Left ventricle myocardium inferior (tissue), 1 donor: ENCODE measurements at regions not wholly inside any gene's neighbourhood (a gene's known extent, or its start where the extent isn't known, plus 50 kb on each side); places are given as distances from the start of the nearest gene placed in this dataset.

Source experiments
- DNase-seq: peaks from one replicate; pipeline ENCODE4 v3.0.0-alpha.2; 2020
- H3K27ac ChIP-seq: fragments of 200-600 bp; replicated peaks from 2 replicates; pipeline ENCODE4 v1.8.0; 2021
- H3K27me3 ChIP-seq: fragments of 200-600 bp; 2 replicates; pipeline ENCODE4 v1.8.0; 2021; ENCODE audit warnings: low read depth
- H3K36me3 ChIP-seq: fragments of 200-600 bp; 2 replicates; pipeline ENCODE4 v1.8.0; 2021
- H3K4me1 ChIP-seq: fragments of 200-600 bp; 2 replicates; pipeline ENCODE4 v1.8.0; 2021
- H3K4me3 ChIP-seq: fragments of 200-600 bp; 2 replicates; pipeline ENCODE4 v1.8.0; 2021; ENCODE audit warnings: mild to moderate bottlenecking, moderate library complexity
- H3K9me3 ChIP-seq: fragments of 200-600 bp; replicated peaks from 2 replicates; pipeline ENCODE4 v1.8.0; 2021
- intact Hi-C: fragments of 100-400 bp; cut with micrococcal nuclease; formaldehyde crosslinking; loops from one replicate; pipeline ENCODE4 v1.11.0; 2022
- TF ChIP-seq, protein P1 (sequence below): fragments of 200-600 bp; IDR thresholded peaks from 2 replicates; pipeline ENCODE4 v1.8.0; 2021; ENCODE audit warnings: antibody characterized with exemption, mild to moderate bottlenecking, borderline replicate concordance
- donor health status: DM: no; HTN: yes; CAD: no; lungs with severe emphysema.

DNA sequence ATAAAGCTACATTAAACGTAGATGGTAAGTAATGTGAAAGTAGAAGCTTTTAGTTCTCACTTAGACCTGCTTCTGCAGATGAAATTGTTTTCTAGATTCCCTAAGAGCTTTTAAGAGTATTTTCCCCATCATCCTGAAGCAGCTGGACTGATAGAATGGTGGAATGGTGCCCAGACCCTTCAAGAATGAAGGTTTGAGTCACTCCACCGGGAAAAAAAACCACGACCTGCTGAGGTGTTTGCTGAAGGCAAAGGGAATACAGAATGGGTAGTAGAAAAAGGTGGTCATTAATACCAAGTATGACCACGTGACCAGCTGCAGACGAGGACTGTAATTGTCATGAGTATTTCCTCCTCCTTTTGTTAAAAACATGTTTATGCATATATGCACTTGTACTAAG, 79.2 kb upstream of the PTPRZ1 start:
- Histone ChIP-seq H3K36me3 (no peaks in the 10 kb centered on the region), H3K4me3 (no peak overlapping the region), H3K27ac (no peak overlapping the region), H3K27me3 (no peaks in the 10 kb centered on the region), H3K9me3 (no peaks in the 10 kb centered on the region), H3K4me1 (no peaks in the 10 kb centered on the region)
- DNase-seq, result no peak
- intact Hi-C loops, result no loop called here
- TF ChIP-seq, protein P1, sequence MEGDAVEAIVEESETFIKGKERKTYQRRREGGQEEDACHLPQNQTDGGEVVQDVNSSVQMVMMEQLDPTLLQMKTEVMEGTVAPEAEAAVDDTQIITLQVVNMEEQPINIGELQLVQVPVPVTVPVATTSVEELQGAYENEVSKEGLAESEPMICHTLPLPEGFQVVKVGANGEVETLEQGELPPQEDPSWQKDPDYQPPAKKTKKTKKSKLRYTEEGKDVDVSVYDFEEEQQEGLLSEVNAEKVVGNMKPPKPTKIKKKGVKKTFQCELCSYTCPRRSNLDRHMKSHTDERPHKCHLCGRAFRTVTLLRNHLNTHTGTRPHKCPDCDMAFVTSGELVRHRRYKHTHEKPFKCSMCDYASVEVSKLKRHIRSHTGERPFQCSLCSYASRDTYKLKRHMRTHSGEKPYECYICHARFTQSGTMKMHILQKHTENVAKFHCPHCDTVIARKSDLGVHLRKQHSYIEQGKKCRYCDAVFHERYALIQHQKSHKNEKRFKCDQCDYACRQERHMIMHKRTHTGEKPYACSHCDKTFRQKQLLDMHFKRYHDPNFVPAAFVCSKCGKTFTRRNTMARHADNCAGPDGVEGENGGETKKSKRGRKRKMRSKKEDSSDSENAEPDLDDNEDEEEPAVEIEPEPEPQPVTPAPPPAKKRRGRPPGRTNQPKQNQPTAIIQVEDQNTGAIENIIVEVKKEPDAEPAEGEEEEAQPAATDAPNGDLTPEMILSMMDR, result no peak

DNA sequence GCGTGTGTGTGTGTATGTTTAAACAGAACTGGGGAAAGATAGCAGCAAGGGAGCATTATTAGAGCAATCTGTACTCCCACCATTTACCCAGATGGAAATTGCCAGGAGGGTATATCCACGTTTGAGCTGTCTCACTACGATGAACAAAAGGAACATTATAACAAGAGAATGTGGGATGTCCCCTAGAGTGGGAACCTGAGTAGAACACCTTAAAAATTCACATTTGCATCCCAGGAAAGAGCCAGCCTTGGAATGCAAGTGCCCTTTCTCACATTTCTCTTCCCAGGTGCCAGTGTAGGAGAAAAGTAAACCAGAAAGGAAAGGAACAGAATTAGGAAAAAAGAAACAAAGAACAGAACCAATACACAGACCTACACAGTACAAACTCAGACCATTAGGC, 95.3 kb upstream of the PTPRZ1 start:
- H3K4me3 ChIP-seq, result no peak overlapping the region
- intact Hi-C loops, result no loop called here
- no peak overlapping the region for H3K27ac ChIP-seq
- no peaks in the 10 kb centered on the region for H3K27me3 ChIP-seq
- H3K4me1 ChIP-seq, result no peaks in the 10 kb centered on the region
- no peaks in the 10 kb centered on the region for H3K36me3 ChIP-seq
- no peak for DNase-seq
- TF ChIP-seq, protein P1, result no peak
- no peaks in the 10 kb centered on the region for H3K9me3 ChIP-seq

DNA sequence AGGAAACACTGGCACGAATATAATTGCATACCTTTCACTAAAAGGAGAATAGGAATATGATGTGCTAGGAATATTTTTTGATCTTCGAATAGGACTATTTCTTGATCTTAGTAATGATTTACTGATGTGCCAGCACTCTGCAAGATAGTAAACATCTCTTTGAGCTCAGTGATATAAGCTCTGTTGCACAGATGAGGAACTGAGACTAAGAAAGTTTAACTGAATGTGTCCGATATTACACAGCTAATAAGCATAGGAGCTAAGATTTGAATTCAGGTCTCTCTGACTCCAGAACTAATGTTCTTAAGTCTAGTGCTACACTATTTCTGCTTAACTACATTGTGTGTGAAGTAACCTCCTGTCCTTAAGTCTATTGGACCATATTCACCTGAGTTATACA, 98.4 kb upstream of the PTPRZ1 start:
- intact Hi-C loops, result no loop called here

DNA sequence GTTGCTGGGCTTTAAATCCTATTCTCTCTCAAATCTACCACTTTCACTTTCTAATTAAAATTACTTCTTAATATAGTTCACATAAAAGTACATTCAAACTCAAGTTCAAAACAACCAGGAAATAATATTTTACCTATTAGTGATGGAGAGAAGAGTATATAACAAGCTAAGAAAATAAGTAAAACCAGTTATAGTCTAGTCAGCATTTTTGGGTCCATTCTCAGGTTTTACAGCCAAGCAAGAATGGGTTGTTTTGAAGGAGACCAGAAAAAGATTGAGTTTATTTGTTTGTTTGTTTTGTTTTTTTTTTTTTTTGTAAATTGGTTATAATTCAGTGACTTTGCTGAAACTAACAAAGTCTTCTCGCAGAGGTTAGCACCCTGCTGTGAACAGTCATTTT, 106.3 kb upstream of the PTPRZ1 start:
- Histone ChIP-seq H3K27me3 (no peaks in the 10 kb centered on the region), H3K4me1 (no peaks in the 10 kb centered on the region), H3K27ac (no peak overlapping the region), H3K9me3 (peaks cover 6% of the 10 kb centered on the region), H3K36me3 (no peaks in the 10 kb centered on the region), H3K4me3 (no peak overlapping the region)
- no peak for DNase-seq
- TF ChIP-seq, protein P1, result no peak
- intact Hi-C loops, result no loop called here

More for the DNA sequence above, 98.4 kb upstream of the PTPRZ1 start:
- TF ChIP-seq, protein P1, result no peak
- no peak for DNase-seq
- Histone ChIP-seq H3K36me3 (no peaks in the 10 kb centered on the region), H3K4me3 (no peak overlapping the region), H3K27ac (no peak overlapping the region), H3K27me3 (no peaks in the 10 kb centered on the region), H3K9me3 (no peaks in the 10 kb centered on the region), H3K4me1 (no peaks in the 10 kb centered on the region)

DNA sequence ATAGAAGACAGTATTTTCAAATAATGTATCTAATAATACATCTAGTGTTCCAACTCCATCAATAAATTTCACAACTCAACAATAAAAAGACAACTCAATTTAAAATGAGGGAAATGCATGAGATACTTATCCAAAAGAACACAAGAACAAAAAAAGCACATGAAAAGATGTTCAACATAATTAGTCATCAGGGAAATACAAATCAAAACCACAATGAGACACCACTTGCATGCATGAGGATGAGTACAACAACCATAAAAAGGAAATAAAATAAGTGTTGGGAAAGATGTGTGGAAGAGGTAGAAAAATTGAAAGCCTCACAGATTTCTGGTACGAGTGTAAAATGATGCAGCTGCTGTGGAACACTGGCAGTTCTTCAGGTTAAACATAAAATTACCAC, 111.6 kb upstream of the PTPRZ1 start:
- H3K9me3 ChIP-seq, result peaks cover 6% of the 10 kb centered on the region
- no peaks in the 10 kb centered on the region for H3K27me3 ChIP-seq
- intact Hi-C loops, result no loop called here
- H3K36me3 ChIP-seq, result no peaks in the 10 kb centered on the region
- TF ChIP-seq, protein P1, result no peak
- H3K4me3 ChIP-seq, result no peak overlapping the region
- no peak overlapping the region for H3K27ac ChIP-seq
- no peak for DNase-seq
- no peaks in the 10 kb centered on the region for H3K4me1 ChIP-seq
